HG03095 (cell line): ENCODE measurements at regions not wholly inside any gene's neighbourhood (a gene's known extent, or its start where the extent isn't known, plus 50 kb on each side); places are given as distances from the start of the nearest gene placed in this dataset.

ENCODE experiments used
- ATAC-seq: cut with Tn5 transposase; IDR thresholded peaks from one replicate; pipeline ENCODE4 v1.9.1; 2021; ENCODE audit warnings: moderate library complexity; ENCODE audit not compliant: unreplicated experiment

DNA sequence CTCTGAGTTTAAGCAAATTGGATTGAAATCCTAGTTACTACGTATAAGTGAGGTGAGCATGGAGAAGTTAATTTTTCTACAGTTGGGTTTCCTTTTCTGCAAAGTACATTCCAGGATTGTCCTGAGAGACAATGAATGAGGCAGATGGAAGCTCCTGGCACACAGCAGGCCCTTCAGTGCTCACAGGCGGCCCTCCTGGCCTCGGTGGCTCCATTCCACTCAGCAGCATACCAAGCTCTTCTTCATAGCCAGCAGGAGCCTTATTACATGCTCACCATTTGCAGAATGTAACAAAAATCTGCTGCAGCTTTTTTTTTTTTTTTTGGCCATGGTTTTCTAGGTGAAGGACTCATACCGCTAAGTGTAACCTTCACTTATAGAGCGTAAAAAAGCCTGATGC is 113.2 kb upstream of the FAM9B start:
- ATAC-seq, result no peak

DNA sequence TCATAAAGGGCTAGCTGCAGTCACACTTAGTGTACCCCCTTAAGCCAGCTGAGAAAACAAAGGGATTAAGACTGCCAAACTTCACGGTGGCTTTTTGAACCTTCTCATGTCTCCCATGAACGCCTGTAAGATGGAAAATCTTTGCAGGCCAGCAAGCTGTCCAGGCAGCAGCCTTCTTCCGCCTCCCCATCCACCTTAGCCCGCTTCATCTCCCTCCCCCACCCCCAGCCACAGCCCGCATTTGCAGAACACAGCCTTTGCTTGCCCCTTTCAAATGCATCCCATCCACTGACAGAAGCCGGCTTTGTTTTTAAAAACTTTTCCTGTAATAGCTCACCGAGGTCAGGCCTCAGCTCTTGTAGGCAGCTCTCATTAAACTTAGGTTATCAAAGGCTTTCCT is 113.8 kb upstream of the FAM9B start:
- ATAC-seq, result no peak

DNA sequence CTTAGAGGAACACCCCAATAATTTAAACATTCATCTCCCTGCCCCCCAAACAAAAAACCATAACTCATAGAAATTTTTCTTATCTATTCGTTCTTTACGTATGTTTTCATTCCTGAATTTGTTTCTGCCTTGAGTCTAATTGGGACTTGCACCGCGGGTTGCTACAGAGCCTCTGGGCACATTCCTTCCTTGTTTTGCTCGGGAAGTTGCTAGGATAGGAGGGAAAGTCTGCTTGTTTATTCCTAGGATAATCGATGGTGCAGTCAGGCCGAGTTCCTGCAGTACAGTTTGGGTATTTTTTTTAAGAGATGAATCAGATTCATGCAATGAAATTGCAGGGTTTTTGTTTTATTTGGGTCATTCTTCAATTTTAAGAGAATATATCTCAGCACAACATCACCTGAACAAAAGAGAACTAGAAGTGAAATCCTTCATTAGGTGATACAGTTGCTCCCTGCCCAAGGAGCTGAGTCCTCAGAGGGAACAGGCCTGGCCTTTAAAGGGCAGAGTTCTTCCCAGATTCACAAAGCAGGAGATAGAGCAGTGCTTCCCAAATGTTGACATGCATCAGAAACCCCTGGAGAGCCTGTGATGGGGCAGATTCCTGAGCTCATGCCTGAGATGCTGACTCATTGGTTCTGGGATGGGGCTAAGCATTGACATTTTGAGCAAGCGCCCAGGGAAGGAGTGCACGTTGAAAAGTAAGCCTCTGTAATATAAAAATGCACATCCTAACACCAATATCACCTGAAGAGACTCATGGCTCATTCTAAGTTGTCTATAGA is 114.9 kb upstream of the FAM9B start:
- ATAC-seq, result no peak

DNA sequence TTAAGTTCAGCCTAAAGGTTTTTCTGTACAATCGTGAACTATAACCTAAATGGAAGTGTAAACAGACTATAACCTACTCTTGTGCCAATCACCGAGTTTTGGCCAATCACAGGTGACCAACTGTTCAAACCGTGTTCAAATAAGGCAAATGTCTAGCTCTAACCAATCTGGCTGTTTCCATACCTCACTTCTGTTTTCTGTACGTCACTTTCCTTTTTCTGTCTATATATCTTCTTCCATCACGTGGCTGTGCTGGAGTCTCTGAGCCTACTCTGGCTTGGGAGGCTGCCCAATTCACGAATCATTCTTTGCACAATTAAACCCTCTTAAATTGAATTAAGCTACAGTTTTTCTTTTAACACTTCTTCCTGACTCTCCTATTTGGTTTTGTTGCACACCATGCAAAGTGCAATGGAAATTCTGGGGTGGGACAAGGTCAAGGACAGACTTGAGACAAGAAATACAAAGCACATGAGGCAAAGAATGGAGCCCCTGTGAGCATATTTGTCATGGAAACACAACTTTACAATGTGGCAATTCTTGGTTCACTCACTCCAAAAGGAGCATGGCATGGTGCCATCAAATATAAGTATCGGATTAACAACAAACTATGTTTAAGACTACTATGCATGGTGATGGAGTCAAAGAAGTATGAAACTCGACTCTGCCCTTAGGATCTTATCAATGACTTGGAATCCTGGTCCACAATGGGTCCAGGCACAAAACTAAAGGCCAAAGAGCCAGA is 115.7 kb upstream of the FAM9B start:
- ATAC-seq, result no peak

DNA sequence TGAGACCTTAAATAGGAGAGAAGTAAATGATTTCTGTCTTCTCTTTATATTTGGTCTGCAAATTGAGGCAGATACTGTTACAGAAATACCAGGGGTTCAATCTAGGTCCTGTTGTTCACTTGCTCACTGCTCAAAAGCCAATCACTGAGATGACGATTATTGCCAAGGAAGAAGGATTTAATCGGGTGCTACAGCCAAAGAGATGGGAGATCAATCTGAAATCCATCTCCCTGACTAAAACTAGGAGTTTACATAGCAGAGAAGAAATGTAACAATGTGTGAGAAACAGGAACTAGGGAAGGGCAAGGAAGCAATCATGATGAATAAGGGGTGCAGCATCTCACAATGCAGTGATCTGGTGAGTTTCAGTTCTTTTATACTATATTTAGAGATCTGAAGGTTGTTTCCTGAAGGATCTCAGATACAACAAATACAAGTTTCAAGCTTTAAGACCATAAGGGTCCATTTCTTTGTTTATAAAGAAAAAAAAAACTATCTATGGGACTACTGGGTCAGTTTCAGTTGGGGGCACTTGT is 117.9 kb upstream of the FAM9B start:
- no peak for ATAC-seq

DNA sequence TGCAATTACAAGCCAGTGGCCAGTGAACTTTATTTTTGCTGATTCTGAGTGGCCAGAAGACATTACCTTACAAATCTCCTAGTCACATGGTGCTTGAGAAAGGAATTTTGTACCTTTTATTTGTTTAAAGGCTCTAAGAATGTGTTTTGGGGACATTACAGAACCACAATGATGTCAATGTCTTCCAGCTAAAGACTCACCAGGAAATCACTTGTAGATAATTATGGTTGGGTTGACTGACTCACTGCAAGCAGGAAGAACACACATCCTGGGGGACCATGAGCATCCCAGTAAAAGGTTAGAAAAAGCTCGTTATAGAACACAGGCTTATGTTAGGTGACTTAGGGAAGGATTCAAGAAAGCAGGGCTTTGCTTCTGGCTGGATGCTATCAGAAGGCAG is 119.4 kb upstream of the FAM9B start:
- no peak for ATAC-seq

DNA sequence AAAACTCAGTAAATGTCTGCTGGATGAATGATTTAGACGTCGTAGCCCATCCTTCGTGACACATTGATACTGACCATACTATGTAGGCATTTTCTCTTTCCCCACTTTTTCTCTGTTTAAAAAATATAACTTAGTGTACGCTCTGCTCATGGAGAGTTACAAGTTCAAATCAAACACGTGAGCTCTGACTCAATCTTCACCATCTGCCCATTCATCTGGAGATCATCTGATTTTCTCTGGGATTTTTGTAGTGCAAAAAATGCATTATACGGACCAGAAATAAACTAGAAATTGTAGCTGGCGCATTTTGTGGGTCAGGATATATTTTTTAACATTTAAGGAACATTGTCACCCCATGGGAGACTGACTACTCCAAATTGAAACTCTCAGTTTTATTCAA is 124.7 kb upstream of the FAM9B start:
- ATAC-seq, result no peak

DNA sequence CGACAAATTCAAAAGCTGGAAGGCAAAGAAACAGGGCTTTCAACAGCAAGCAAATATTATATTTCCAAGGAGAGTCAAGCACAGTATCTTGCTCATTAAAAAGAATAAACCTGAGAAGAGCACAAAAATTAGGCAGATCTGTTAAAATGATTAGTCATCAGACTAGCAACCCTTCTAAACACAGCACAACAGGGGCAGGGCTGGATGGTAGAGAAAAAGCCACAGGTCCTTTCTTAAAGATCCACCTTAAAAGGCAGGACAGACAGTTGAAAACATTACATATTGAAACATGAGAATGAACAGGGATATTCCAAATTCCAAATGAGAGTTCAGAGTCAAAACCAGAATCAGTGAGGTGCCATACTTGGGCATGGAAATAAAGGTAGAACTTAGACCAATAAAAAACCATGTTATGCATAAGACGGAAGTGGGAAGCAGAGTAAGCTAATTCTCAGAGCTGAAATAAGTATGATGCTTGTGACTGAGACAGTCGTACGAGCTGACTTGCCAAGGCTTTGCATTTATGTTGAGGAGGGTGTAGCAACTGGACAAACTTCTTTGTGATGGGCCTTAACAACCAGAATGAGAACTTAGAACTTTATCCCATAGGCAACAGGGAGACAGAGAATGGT is 126.9 kb upstream of the FAM9B start:
- ATAC-seq, result no peak

DNA sequence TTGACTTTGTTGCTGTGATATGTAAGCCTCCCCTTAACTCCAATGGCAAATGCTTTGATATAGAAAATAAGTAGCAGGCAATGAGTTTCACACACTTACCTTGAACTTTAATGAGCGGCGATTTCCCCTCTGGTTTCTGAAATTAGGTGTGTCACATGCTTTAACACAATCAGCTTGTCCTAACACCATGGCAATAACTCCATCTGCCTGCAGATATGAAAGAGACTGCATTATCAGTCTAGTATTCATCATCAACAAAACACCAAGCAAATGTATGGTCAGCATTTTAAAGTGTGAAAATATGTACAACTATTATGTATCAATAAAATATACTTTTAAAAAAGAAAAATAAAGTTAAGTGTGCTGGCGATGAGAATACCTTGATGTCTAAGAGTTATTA is 128.8 kb upstream of the FAM9B start:
- ATAC-seq, result no peak

DNA sequence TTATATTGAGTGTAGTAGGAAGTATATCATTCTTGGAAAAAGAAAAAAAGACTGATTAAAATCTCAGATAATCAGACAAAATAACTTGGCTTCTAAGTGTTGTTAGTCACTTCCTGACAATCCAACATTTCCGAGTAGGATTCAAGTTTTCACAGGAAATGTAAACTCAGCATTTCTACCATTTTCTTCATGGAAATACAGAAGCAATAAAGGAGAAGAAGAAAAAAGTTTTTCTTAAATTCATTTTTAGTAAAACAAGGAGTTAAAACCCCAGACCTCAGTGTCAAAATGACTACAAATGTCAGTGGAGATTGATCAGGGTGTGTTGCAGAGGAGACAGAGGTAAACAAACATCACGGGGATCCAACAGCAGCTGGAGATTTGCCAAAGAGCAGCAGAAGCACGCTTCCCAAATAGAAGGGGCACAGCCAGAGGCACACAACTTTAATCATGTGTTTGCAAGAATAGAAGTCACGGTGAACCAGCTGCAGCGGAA is 129.3 kb upstream of the FAM9B start:
- no peak for ATAC-seq

DNA sequence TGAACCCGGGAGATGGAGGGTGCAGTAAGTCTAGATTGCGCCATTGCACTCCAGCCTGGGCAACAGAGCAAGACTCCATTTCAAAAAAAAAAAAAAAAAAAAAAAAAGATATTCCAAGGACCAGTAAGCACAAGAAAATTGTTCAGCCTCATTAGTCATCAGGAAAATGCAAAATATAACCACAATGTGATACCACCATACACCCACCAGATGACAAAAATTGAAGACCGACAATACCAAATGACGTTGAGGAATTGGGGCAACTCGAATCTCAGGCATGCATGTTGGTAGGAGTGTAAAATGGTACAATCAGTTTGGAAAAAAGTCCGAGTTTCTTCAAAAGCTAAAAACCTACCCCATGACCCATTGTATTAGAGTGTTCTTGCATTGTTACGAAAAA is 130.2 kb upstream of the FAM9B start:
- no peak for ATAC-seq

DNA sequence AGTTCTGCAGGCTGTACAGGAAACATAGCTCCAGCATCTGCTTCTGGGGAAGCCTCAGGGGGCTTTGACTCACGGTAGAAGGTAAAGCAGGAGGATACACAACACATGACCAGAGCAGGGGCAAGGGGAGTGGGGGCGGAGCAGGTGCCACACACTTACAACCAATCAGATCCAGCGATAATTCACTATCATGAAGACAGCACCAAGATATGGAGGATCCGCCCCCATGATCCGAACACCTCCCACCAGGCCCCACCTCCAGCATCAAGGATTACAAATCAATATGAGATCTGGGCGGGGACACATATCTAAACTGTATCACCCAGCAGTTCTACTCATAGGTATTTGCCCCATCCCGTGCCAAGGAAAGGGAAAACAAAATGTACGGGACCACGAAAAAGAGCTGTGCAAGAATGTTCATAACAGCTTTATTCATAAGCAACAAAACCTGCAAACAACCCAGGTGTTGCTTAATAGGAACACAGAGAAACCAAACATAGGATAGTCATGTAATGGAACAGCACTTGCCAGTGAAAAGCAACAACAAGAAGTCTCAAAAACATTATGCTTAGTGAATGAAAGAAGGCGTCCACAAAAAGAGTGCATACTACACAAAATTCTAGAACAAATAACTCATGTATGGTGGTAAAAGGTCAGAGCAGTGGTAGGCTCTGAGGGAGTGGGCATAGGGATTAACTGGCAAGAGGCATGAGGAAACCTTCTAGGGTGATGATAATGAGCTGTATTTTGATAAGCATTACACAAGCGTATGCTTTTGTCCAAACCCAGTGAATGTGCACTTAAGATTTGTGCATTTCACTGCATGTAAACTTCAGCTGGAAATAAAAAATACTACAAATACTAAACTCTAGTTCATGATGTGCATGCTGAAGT is 130.9 kb upstream of the FAM9B start:
- ATAC-seq, result no peak

DNA sequence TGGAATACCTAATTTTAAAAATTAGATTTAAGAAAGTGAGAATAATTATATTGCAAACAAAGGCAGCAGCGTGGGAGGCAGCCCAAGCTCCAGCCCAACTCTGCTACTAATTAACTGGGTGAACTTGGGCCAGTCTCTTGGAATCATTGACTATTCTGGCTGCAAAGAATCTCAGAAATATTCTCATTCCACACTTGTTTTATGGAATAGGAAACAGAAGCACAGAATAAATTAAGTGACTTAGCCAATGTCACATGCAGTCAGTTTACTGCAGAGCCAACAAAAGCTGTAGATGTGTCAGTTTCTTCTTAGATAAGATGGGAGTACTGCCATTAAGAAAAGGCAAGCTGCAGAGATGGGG is 132.6 kb upstream of the FAM9B start:
- ATAC-seq, result no peak

DNA sequence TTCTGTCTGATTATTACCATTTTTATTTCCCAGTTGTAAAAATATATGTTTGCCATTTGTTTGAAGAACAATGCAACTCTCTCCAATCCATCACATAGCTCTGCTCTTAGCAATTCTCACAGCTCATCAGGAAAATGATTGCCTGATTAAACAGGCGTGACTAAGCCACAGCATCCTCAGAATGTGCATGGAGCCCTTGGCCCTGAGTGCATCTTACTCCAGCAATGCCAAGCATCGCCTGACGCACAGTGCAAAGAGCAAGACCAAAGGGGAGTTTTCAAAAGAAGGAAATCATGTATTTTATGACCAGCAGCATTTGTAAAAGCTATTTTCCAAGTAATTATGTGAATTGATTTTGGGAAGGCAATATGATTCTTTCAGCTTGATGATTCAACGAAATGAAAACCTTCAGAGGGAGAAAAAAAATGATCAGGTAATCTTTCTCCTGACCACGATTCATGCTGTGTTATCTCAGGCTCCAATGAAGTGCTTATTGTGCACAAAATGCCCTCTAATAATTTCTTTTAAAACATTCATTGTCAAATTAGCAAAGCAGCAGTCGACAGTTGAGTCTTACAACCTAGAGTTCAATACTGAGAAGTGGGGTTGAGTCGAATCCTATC is 138.0 kb upstream of the FAM9B start:
- ATAC-seq, result no peak

DNA sequence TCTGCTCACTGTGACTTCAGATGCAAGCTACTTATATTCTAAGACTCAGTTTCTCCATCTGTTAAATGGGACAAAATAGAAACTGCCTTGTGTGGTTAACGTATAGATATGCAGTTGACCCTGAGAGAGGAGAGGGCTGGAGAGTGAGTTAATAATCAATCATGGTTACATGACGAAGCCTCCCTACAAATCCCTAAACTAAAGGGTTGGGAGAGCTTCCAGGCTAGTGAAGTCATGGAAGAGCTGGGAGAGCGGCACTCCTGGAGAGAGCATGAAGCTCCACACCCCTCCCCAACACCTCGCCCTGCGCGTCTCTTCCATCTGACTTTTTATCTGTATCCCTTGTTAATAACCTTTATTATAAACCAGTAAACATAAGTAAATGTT is 138.5 kb upstream of the FAM9B start:
- ATAC-seq, result no peak

DNA sequence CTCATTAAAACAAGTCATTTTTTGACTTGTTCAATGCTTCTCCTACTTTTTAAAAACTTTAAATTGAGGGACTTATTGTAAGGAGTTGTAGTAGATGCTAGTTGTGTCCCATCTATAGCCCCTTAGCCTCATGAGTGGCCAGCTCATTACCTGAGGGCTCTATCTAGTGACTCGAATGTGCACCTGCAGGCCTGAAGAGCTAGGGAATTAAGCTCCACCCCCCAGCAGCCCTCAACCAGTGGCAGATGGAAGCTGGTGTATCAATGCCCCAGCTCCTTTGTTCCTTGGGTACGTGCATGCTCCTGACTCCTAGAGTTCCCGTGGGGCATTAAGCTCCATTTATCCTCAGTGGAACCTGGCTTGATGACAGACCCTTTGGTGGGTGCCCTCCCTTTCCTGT is 146.7 kb upstream of the FAM9B start:
- no peak for ATAC-seq

DNA sequence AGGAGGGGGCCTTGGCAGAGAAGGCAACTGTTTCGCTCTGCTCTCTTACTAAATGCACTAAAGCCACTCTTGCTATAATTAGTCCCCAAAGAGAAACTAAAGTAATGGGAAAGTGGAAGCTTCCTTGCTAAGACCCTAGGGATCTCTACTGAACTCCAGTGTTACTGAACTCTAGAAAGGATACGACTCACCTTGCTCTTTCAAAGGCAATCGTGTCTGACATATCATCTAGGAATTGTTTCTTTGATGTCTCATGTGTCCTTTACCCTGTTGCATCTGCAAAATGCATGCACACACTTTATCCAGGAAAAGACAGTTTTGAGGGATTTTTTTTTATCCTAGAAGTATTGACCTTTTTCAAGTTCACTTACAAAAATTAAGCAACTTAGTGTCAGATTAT is 148.1 kb upstream of the FAM9B start:
- no peak for ATAC-seq

DNA sequence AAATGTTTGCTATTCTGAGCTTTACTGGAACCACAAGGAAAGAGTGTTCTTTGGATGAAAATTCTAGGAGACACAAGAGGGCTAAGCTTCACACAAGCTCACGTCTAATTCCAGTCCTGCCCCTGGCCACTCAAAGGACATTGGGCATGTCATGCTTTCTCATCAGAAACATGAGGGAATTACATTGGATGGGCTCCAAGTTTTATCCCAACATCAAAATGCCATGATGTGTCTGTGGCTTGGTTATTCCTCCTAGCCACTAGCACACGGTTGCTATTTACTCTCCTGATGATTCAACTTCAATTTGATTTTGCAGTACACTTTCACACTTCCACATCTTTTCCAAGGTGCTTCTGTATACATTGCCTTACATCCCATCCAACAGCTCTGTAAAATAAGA is 149.6 kb upstream of the FAM9B start:
- no peak for ATAC-seq

DNA sequence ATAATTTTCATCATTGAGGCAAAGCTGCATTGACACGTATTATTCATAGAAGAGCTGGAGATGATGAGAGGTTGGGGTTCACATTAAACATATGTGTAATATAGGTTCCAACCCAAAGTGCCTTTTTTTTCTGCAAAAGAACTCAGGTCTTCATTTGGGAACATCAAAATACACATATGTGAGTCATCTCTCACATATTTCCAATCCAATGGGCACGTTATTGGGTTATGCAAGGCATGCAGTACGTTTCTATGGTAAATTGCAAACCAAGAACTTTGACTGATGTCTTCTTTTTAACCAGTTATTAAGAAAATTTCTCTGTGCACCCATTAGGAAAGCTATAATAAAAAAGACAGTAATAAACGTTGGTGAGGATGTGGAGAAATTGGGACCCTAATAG is 150.3 kb upstream of the FAM9B start:
- no peak for ATAC-seq

DNA sequence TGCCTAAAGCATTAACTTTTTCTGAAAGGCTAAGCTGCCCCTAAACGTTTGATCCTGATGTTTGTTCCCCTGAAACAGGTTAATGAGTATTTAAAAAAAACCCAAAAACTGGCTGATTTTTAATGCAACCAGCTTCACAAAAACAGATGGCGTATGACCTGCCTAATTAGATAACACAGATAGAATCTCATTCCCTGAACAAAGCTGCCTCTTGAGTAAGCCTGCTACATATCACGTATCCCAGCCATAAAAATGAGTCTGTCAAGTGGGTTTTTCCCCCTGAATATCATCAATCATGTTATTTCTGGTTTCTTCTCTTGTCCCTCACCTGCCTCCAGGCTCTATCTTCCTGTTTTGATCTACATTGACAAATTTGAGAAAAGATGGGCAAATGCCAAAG is 154.2 kb upstream of the FAM9B start:
- ATAC-seq, result no peak
